ENCODE measurements at regions not wholly inside any gene's neighbourhood (a gene's known extent, or its start where the extent isn't known, plus 50 kb on each side); places are given as distances from the start of the nearest gene placed in this dataset.

GRCh38 chr7:12074889-12075288 lies 136.2 kb upstream of the TMEM106B start:
- Histone ChIP-seq H3K9me3 (ENCODE audit: low read depth) (no peaks in the 10 kb centered on the region), H3K4me1 (ENCODE audit: low read depth) (no peaks in the 10 kb centered on the region), H3K27me3 (no peaks in the 10 kb centered on the region), H3K27ac (no peak overlapping the region), H3K4me3 (no peak overlapping the region), H3K36me3 (no peaks in the 10 kb centered on the region)
- no peak for TF ChIP-seq CTCF (IDR thresholded peaks at IDR 0.05; ENCODE audit: low read depth, low read length)
- no peak for DNase-seq (ENCODE audit: low read depth in 1 of 2, low spot score in 1 of 2)

DNA sequence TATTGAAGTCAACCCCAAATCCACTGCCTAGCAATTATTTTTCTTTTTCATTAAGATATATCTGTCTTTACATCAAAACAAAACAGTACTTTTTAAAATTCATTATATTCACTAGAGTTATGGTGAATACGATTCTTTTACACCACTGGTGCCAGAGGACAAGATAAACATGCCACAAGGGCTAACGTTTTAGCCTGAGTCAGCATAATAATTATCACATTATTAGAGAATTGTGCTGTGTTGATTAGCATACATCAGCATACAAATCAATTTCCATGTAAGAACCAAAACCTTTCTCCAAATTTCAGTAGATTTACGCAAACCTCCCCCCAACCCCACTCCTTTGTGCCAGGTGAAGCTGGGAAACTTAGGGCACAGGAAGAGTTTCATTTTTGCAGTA lies 131.1 kb upstream of the TMEM106B start:
- H3K4me1 ChIP-seq (ENCODE audit: low read depth), result no peaks in the 10 kb centered on the region
- no peak for TF ChIP-seq CTCF (IDR thresholded peaks at IDR 0.05; ENCODE audit: low read depth, low read length)
- H3K27ac ChIP-seq, result no peak overlapping the region
- DNase-seq (ENCODE audit: low read depth in 1 of 2, low spot score in 1 of 2), result no peak
- no peaks in the 10 kb centered on the region for H3K9me3 ChIP-seq (ENCODE audit: low read depth)
- no peak overlapping the region for H3K4me3 ChIP-seq
- H3K27me3 ChIP-seq, result no peaks in the 10 kb centered on the region
- H3K36me3 ChIP-seq, result no peaks in the 10 kb centered on the region

DNA sequence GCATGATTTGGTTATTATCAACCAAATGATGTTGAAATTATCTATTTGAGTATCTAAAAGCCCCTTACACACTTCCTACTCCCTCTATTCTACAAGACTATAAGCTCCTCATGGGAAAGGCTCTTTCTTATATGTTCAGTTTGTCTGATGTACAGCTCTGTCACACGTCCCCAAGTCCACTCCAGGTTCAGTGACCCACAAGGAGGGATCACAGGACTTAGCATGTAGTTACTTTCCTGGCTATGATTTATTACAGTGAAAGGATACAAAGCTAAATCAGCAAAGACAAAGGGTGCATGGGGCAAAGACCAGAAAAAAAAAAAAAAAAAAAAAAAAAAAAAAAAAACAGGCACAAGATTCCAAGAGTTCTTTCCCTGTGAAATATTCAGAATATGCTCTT lies 125.6 kb upstream of the TMEM106B start:
- no peak overlapping the region for H3K27ac ChIP-seq
- TF ChIP-seq CTCF (IDR thresholded peaks at IDR 0.05; ENCODE audit: low read depth, low read length), result no peak
- H3K27me3 ChIP-seq, result no peaks in the 10 kb centered on the region
- no peak for DNase-seq (ENCODE audit: low read depth in 1 of 2, low spot score in 1 of 2)
- no peaks in the 10 kb centered on the region for H3K9me3 ChIP-seq (ENCODE audit: low read depth)
- H3K36me3 ChIP-seq, result no peaks in the 10 kb centered on the region
- no peak overlapping the region for H3K4me3 ChIP-seq
- H3K4me1 ChIP-seq (ENCODE audit: low read depth), result no peaks in the 10 kb centered on the region

- Histone ChIP-seq H3K4me3 (no peak overlapping the region), H3K4me1 (ENCODE audit: low read depth) (no peaks in the 10 kb centered on the region), H3K27me3 (no peaks in the 10 kb centered on the region), H3K36me3 (no peaks in the 10 kb centered on the region), H3K27ac (no peak overlapping the region), H3K9me3 (ENCODE audit: low read depth) (no peaks in the 10 kb centered on the region)
- peak; percentile 6 to 33 for DNase-seq (ENCODE audit: low read depth in 1 of 2, low spot score in 1 of 2)
- no peak for TF ChIP-seq CTCF (IDR thresholded peaks at IDR 0.05; ENCODE audit: low read depth, low read length)
Measured at GRCh38 chr7:12089951-12090756, 120.9 kb upstream of the TMEM106B start.

DNA sequence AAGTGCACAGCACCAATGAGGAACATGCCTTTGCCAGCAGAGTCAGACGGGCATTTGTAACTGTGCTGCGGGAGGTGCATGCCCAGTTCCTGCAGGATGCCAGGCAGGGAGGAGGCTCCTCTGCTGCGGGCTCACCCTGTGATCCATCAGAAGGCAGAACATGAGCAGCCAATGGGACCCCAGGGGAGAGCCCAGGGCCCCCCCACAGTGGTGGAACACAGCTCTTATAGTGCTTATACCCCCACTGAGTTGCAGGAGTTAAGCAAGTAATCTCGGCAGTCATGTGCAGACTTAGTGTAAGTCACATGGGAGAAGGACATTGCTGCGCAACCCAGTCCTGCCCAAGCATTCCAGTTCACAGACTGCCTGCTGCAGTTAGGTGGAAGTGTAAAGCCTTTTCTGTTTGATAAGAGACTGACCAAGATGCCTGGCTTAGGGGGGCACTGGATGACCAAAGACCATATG lies 120.3 kb upstream of the TMEM106B start:
- no peak overlapping the region for H3K27ac ChIP-seq
- no peak overlapping the region for H3K4me3 ChIP-seq
- H3K27me3 ChIP-seq, result no peaks in the 10 kb centered on the region
- no peaks in the 10 kb centered on the region for H3K36me3 ChIP-seq
- no peak for TF ChIP-seq CTCF (IDR thresholded peaks at IDR 0.05; ENCODE audit: low read depth, low read length)
- no peaks in the 10 kb centered on the region for H3K9me3 ChIP-seq (ENCODE audit: low read depth)
- no peaks in the 10 kb centered on the region for H3K4me1 ChIP-seq (ENCODE audit: low read depth)
- peak in 1 of 2 donors; percentile 6 for DNase-seq (ENCODE audit: low read depth in 1 of 2, low spot score in 1 of 2)
